GM06990 (cell line): ENCODE measurements at regions not wholly inside any gene's neighbourhood (a gene's known extent, or its start where the extent isn't known, plus 50 kb on each side); places are given as distances from the start of the nearest gene placed in this dataset.

Experiments
- DNase-seq: peaks from one replicate; pipeline ENCODE4 v3.0.0-alpha.2; 2011; ENCODE audit not compliant: insufficient read length; ENCODE audit errors: extremely low read depth
- H3K27me3 ChIP-seq: replicated peaks from 2 replicates; pipeline ENCODE4 v1.6.0; 2011; ENCODE audit warnings: low read length; ENCODE audit not compliant: control insufficient read depth, insufficient read depth
- H3K36me3 ChIP-seq: 2 replicates; pipeline ENCODE4 v1.5.1; 2011; ENCODE audit warnings: low read length; ENCODE audit not compliant: control insufficient read depth, insufficient read depth
- H3K4me3 ChIP-seq: replicated peaks from 2 replicates; pipeline ENCODE4 v1.5.1; 2011; ENCODE audit warnings: low read depth, mild to moderate bottlenecking, control low read depth, low read length
- CTCF ChIP-seq: IDR thresholded peaks from 2 replicates; pipeline ENCODE4 v1.5.1; 2011; ENCODE audit warnings: low read length, control low read depth, mild to moderate bottlenecking, inconsistent platforms; ENCODE audit not compliant: insufficient read depth, poor library complexity, severe bottlenecking

- no peak for TF ChIP-seq CTCF
- DNase-seq: no peak
These were observed 704.9 kb upstream of the CITED2 start for GRCh38 chr6:140079328-140079727.

GRCh38 chr6:140078561-140079125 lies 704.2 kb upstream of the CITED2 start:
- no peak for DNase-seq
- Histone ChIP-seq H3K27me3 (no peaks in the 10 kb centered on the region), H3K36me3 (no peaks in the 10 kb centered on the region), H3K4me3 (no peak overlapping the region)
- TF ChIP-seq CTCF: no peak

More at GRCh38 chr6:140079328-140079727, 704.9 kb upstream of the CITED2 start:
- Histone ChIP-seq H3K27me3 (no peaks in the 10 kb centered on the region), H3K4me3 (no peak overlapping the region), H3K36me3 (no peaks in the 10 kb centered on the region)

- TF ChIP-seq CTCF: no peak
- Histone ChIP-seq H3K27me3 (no peaks in the 10 kb centered on the region), H3K36me3 (no peaks in the 10 kb centered on the region), H3K4me3 (no peak overlapping the region)
- DNase-seq: no peak
These were observed 703.5 kb upstream of the CITED2 start for GRCh38 chr6:140077827-140078560.

- Histone ChIP-seq H3K36me3 (no peaks in the 10 kb centered on the region), H3K27me3 (no peaks in the 10 kb centered on the region), H3K4me3 (no peak overlapping the region)
- no peak for DNase-seq
- TF ChIP-seq CTCF: no peak
These were observed 701.7 kb upstream of the CITED2 start for GRCh38 chr6:140076105-140076504.

- no peak for DNase-seq
- Histone ChIP-seq H3K4me3 (no peak overlapping the region), H3K36me3 (no peaks in the 10 kb centered on the region), H3K27me3 (no peaks in the 10 kb centered on the region)
- no peak for TF ChIP-seq CTCF
These were observed 699.0 kb upstream of the CITED2 start for GRCh38 chr6:140073456-140073855.
